Liver (tissue), 3 donors: ENCODE measurements at regions not wholly inside any gene's neighbourhood (a gene's known extent, or its start where the extent isn't known, plus 50 kb on each side); places are given as distances from the start of the nearest gene placed in this dataset. TPM values are rescaled to one million over a fixed set of nuclear protein-coding genes. Genes with fewer than 3 reads are reported as not detected.

Experiments used
- HNF4A ChIP-seq, 2 donors: conservative IDR thresholded peaks; 2 replicates each; pipeline ENCODE4 v1.6.1; 2016; ENCODE audit warnings: antibody characterized with exemption in 2 of 2, mild to moderate bottlenecking in 2 of 2
- SP1 ChIP-seq: IDR thresholded peaks from 2 replicates; pipeline ENCODE4 v1.6.1; 2018; ENCODE audit warnings: antibody characterized with exemption, mild to moderate bottlenecking
- TAF1 ChIP-seq: conservative IDR thresholded peaks from 2 replicates; pipeline ENCODE4 v1.6.1; 2016; ENCODE audit warnings: antibody characterized with exemption, mild to moderate bottlenecking
- YY1 ChIP-seq: IDR thresholded peaks from 2 replicates; pipeline ENCODE4 v1.6.1; 2016; ENCODE audit warnings: antibody characterized with exemption, mild to moderate bottlenecking
- small RNA-seq: library from RNA; depleted of rRNA; stranded (forward); fragments of <200 nt; gene quantifications from one replicate; pipeline ENCODE3, GENCODE V24; 2014
- TF ChIP-seq, protein P1 (sequence below): IDR thresholded peaks from 2 replicates; pipeline ENCODE4 v1.6.1; 2016; ENCODE audit warnings: antibody characterized with exemption
- TF ChIP-seq, protein P2 (sequence below): IDR thresholded peaks from 2 replicates; pipeline ENCODE4 v1.6.1; 2016; ENCODE audit warnings: antibody characterized with exemption
- donor health status: healthy.

DNA sequence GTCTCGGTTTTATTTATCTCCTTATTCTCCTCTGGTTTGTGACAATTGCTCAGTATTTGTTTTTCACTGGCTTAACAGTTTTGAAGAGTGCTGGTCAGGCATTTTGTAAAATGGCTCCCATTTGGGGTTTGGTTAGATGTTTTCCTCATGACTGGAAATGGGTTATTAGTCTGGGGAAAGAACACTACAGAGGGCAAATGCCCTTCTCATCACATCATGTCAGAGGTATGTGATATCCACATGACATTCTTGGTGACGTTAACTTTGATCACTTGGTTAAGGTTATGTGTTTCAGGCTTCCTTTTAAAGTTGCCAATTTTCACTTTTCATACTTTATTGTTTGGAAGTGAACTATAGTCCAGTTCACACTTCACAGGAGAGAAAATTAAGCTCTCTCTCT lies 74.8 kb upstream of the KLHL1 start (continued):
- TF ChIP-seq, protein P1, sequence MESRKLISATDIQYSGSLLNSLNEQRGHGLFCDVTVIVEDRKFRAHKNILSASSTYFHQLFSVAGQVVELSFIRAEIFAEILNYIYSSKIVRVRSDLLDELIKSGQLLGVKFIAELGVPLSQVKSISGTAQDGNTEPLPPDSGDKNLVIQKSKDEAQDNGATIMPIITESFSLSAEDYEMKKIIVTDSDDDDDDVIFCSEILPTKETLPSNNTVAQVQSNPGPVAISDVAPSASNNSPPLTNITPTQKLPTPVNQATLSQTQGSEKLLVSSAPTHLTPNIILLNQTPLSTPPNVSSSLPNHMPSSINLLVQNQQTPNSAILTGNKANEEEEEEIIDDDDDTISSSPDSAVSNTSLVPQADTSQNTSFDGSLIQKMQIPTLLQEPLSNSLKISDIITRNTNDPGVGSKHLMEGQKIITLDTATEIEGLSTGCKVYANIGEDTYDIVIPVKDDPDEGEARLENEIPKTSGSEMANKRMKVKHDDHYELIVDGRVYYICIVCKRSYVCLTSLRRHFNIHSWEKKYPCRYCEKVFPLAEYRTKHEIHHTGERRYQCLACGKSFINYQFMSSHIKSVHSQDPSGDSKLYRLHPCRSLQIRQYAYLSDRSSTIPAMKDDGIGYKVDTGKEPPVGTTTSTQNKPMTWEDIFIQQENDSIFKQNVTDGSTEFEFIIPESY, result no peak
- TF ChIP-seq YY1 (no peak), SP1 (no peak), TAF1 (no peak), HNF4A (conservative IDR thresholded peaks at IDR 0.05) (no peak)
- TF ChIP-seq, protein P2, sequence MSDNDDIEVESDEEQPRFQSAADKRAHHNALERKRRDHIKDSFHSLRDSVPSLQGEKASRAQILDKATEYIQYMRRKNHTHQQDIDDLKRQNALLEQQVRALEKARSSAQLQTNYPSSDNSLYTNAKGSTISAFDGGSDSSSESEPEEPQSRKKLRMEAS, result no peak

Small RNA genes lying in the stretch of these regions (small RNA-seq; reads per million reads assigned to genes)
- gene AL445264.1 (not detected), gene RNU6-54P (not detected)
